Smooth muscle cell (in vitro differentiated cells): ENCODE measurements at regions not wholly inside any gene's neighbourhood (a gene's known extent, or its start where the extent isn't known, plus 50 kb on each side); places are given as distances from the start of the nearest gene placed in this dataset.

Experiments
- DNase-seq: peaks from one replicate; lab custom pipeline; 2025; ENCODE audit not compliant: unreplicated experiment; lab: John Stamatoyannopoulos, UW
- H2AFZ ChIP-seq: fragments of 200-600 bp; sonication (generic); 2 replicates; pipeline ENCODE4 v1.6.0; 2016; ENCODE audit warnings: antibody characterized with exemption, low read depth, mild to moderate bottlenecking
- H3F3A ChIP-seq: fragments of 200-600 bp; sonication (generic); 2 replicates; pipeline ENCODE4 v1.6.0; 2017; ENCODE audit warnings: antibody characterized with exemption, low read depth
- H3K27ac ChIP-seq: fragments of 200-600 bp; sonication (generic); 2 replicates; pipeline ENCODE4 v1.5.1; 2016; ENCODE audit warnings: low read depth, mild to moderate bottlenecking
- H3K27me3 ChIP-seq: fragments of 200-600 bp; sonication (generic); 2 replicates; pipeline ENCODE4 v1.6.1; 2016; ENCODE audit warnings: low read depth, mild to moderate bottlenecking
- H3K36me3 ChIP-seq: fragments of 200-600 bp; sonication (generic); 2 replicates; pipeline ENCODE4 v1.5.1; 2016; ENCODE audit warnings: low read depth
- H3K4me1 ChIP-seq: fragments of 200-600 bp; sonication (generic); 2 replicates; pipeline ENCODE4 v1.5.1; 2016; ENCODE audit warnings: low read depth
- H3K4me2 ChIP-seq: fragments of 200-600 bp; sonication (generic); 2 replicates; pipeline ENCODE4 v1.6.0; 2016; ENCODE audit warnings: mild to moderate bottlenecking
- H3K4me3 ChIP-seq: fragments of 200-600 bp; sonication (generic); 2 replicates; pipeline ENCODE4 v1.5.1; 2016; ENCODE audit warnings: mild to moderate bottlenecking
- H3K79me2 ChIP-seq: fragments of 200-600 bp; sonication (generic); 2 replicates; pipeline ENCODE4 v1.6.0; 2016; ENCODE audit warnings: low read depth, mild to moderate bottlenecking
- H3K9ac ChIP-seq: fragments of 200-600 bp; sonication (generic); 2 replicates; pipeline ENCODE4 v1.6.0; 2016; ENCODE audit warnings: low read depth
- H3K9me3 ChIP-seq: fragments of 200-600 bp; sonication (generic); replicated peaks from 2 replicates; pipeline ENCODE4 v1.5.1; 2016; ENCODE audit warnings: low read depth
- H4K20me1 ChIP-seq: fragments of 200-600 bp; sonication (generic); 2 replicates; pipeline ENCODE4 v1.6.0; 2016; ENCODE audit warnings: low read depth
- CTCF ChIP-seq: fragments of 200-600 bp; sonication (generic); IDR thresholded peaks from 2 replicates; pipeline ENCODE4 v1.5.1; 2017; ENCODE audit warnings: borderline replicate concordance, mild to moderate bottlenecking, antibody characterized with exemption; ENCODE audit not compliant: insufficient read depth, poor library complexity, severe bottlenecking
- WGBS: methylation state at CpG from one replicate; pipeline ENCODE4 v1.1.7; 2016; ENCODE audit warnings: low lambda C conversion rate; 5-methylcytosine and 5-hydroxymethylcytosine counted together

GRCh38 chr2:8469709-8470493, 212.0 kb upstream of the ID2 start:
- Histone ChIP-seq H3K36me3 (no peaks in the 10 kb centered on the region), H3K9ac (no peak overlapping the region), H3K79me2 (no peaks in the 10 kb centered on the region), H3K4me2 (no peak overlapping the region), H4K20me1 (no peaks in the 10 kb centered on the region), H3K4me3 (no peak overlapping the region), H3K27me3 (no peaks in the 10 kb centered on the region), H2AFZ (no peak overlapping the region), H3K4me1 (no peaks in the 10 kb centered on the region), H3K9me3 (no peaks in the 10 kb centered on the region), H3F3A (no peaks in the 10 kb centered on the region), H3K27ac (no peak overlapping the region)
- no peak for DNase-seq
- no peak for TF ChIP-seq CTCF
- 96% methylated on average over 11 of the region's 11 CpGs for WGBS

- no peaks in the 10 kb centered on the region for H3K36me3 ChIP-seq
- no peak overlapping the region for H3K9ac ChIP-seq
- no peak for DNase-seq
- H2AFZ ChIP-seq = no peak overlapping the region
- no peaks in the 10 kb centered on the region for H3K79me2 ChIP-seq
- no peak overlapping the region for H3K4me3 ChIP-seq
- 87% methylated on average over 7 of the region's 7 CpGs for WGBS
- H3K27ac ChIP-seq = no peak overlapping the region
- no peaks in the 10 kb centered on the region for H3K9me3 ChIP-seq
- H3K4me1 ChIP-seq = peaks cover 2% of the 10 kb centered on the region
- no peaks in the 10 kb centered on the region for H3F3A ChIP-seq
- no peak overlapping the region for H3K4me2 ChIP-seq
- no peaks in the 10 kb centered on the region for H3K27me3 ChIP-seq
- no peak for TF ChIP-seq CTCF
- H4K20me1 ChIP-seq = no peaks in the 10 kb centered on the region
These were observed 209.1 kb upstream of the ID2 start for GRCh38 chr2:8472545-8473323.

- Histone ChIP-seq H3K4me2 (no peak overlapping the region), H3K4me1 (peaks cover 5% of the 10 kb centered on the region), H2AFZ (no peak overlapping the region), H3K9ac (no peak overlapping the region), H3K27ac (no peak overlapping the region), H3K27me3 (no peaks in the 10 kb centered on the region), H3F3A (peaks cover 10% of the 10 kb centered on the region), H3K9me3 (no peaks in the 10 kb centered on the region), H4K20me1 (no peaks in the 10 kb centered on the region), H3K4me3 (no peak overlapping the region), H3K36me3 (no peaks in the 10 kb centered on the region), H3K79me2 (no peaks in the 10 kb centered on the region)
- no peak for DNase-seq
- WGBS = 90% methylated on average over 13 of the region's 13 CpGs
- TF ChIP-seq CTCF = no peak
These were observed 206.4 kb upstream of the ID2 start for GRCh38 chr2:8475349-8476031.
